Left cardiac atrium (tissue), 4 donors: ENCODE measurements at regions not wholly inside any gene's neighbourhood (a gene's known extent, or its start where the extent isn't known, plus 50 kb on each side); places are given as distances from the start of the nearest gene placed in this dataset.
"Not testable (repeated sequence)": the region's sequence is repeated elsewhere in the genome, so short reads cannot be mapped to it uniquely, and the experiment has no call there.

ENCODE experiments used
- ATAC-seq, 2 donors: fragments of 200-7000 bp; cut with Tn5 transposase; one replicate each; pipeline ENCODE4 v1.9.1; 2020; ENCODE audit warnings: mild to moderate bottlenecking in 2 of 2, moderate library complexity in 2 of 2
- DNase-seq: peaks from one replicate; pipeline ENCODE4 v3.0.0-alpha.2; 2020
- intact Hi-C, 2 donors: fragments of 100-400 bp; cut with DNase I; formaldehyde crosslinking; loops; one replicate each; pipeline versions ENCODE4 v1.14.1 to v1.15.1; 2022 to 2023
- donor health status: DM: no; HTN: yes; CAD: no.
- donor health status: DM: no; HTN: yes; CAD: no; lungs with severe emphysema.
- donor health status: DM: yes; HTN: yes; CAD: no.
- donor health status: Dilated cardiomyopathy.

- DNase-seq, intact Hi-C loops, ATAC-seq: not testable (repeated sequence)
These were observed 463.1 kb upstream of the ZNG1F start for GRCh38 chr9:41652100-41652713.

GRCh38 chr9:41650086-41650485 lies 461.0 kb upstream of the ZNG1F start:
- intact Hi-C loops, ATAC-seq, DNase-seq: not testable (repeated sequence)

- ATAC-seq, intact Hi-C loops: not testable (repeated sequence)
- DNase-seq, result peak; percentile 39
These were observed 459.4 kb upstream of the ZNG1F start for GRCh38 chr9:41648564-41648963.

- ATAC-seq, DNase-seq, intact Hi-C loops: not testable (repeated sequence)
These were observed 457.1 kb upstream of the ZNG1F start for GRCh38 chr9:41646246-41646645.

GRCh38 chr9:41643571-41644279 lies 454.6 kb upstream of the ZNG1F start:
- peak; percentile 74 for DNase-seq
- intact Hi-C loops, result not testable (repeated sequence)
- peak; percentile 90 to 100 for ATAC-seq

- intact Hi-C loops, DNase-seq: not testable (repeated sequence)
These were observed 444.6 kb upstream of the ZNG1F start for GRCh38 chr9:41633726-41634125.

GRCh38 chr9:41623666-41624065 lies 434.5 kb upstream of the ZNG1F start:
- DNase-seq, ATAC-seq, intact Hi-C loops: not testable (repeated sequence)

More at GRCh38 chr9:41633726-41634125, 444.6 kb upstream of the ZNG1F start:
- ATAC-seq, result not testable (repeated sequence)

GRCh38 chr9:41619254-41619653 lies 430.1 kb upstream of the ZNG1F start:
- ATAC-seq, intact Hi-C loops, DNase-seq: not testable (repeated sequence)

GRCh38 chr9:41606961-41607547 lies 417.9 kb upstream of the ZNG1F start:
- ATAC-seq, DNase-seq, intact Hi-C loops: not testable (repeated sequence)

- ATAC-seq, DNase-seq, intact Hi-C loops: not testable (repeated sequence)
These were observed 376.5 kb upstream of the ZNG1F start for GRCh38 chr9:41565572-41565971.
